ENCODE measurements at regions not wholly inside any gene's neighbourhood (a gene's known extent, or its start where the extent isn't known, plus 50 kb on each side); places are given as distances from the start of the nearest gene placed in this dataset.
"Not testable (repeated sequence)": the region's sequence is repeated elsewhere in the genome, so short reads cannot be mapped to it uniquely, and the experiment has no call there.

DNA sequence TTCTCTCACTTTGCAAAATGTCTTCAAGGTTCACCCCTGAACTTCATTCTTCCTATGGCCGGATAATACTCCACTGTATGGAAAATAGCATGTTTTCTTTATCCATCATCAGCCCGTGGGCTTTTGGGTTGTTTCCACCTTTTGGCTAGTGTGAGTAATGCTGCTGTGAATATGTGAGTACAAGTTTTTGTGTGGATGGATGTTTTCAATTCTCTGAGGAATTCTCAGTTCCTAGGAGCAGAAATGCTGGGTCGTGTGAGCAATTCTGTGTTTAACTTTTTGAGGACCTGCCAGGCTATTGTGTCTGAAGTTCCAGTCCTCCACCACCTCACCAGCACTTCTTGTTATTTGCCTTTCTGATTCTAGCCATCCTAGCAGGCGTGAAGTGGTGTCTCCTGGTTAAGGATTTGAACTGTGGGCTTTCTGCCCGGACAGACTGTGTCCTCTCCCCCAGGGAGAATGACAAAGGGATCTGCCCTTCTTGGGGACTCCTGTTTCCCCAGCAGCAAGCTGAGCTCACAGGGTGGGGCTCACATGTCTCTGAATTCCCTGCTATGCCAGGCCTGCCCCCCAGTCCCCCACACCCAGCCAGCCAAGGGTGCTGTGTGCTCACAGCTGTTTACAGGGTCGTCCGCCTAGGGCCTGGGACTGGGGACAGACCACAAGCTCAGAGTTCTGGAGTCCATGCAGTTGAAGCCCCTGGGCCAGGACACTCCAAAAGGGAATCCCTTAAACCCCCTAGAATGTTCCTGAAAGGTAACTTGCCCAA lies 92.2 kb upstream of the CIBAR2 start:
- DNase-seq = no peak

DNA sequence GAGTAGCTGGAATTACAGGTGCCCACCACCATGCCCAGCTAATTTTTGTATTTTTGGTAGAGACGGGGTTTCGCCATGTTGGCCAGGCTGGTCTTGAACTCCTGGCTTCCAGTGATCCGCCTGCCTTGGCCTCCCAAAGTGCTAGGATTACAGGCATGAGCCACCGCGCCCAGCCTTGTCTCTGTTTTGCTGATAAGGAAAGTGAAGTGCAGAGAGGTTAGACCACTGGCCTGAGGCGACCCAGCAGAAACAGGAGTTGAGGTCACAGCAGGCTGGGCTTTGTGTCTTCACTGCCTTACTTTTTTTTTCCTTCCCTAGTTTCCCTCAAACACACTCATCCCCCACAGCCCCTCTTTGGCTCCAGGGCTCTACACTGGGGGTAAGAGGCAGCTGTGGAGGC lies 93.0 kb upstream of the CIBAR2 start:
- not testable (repeated sequence) for DNase-seq

DNA sequence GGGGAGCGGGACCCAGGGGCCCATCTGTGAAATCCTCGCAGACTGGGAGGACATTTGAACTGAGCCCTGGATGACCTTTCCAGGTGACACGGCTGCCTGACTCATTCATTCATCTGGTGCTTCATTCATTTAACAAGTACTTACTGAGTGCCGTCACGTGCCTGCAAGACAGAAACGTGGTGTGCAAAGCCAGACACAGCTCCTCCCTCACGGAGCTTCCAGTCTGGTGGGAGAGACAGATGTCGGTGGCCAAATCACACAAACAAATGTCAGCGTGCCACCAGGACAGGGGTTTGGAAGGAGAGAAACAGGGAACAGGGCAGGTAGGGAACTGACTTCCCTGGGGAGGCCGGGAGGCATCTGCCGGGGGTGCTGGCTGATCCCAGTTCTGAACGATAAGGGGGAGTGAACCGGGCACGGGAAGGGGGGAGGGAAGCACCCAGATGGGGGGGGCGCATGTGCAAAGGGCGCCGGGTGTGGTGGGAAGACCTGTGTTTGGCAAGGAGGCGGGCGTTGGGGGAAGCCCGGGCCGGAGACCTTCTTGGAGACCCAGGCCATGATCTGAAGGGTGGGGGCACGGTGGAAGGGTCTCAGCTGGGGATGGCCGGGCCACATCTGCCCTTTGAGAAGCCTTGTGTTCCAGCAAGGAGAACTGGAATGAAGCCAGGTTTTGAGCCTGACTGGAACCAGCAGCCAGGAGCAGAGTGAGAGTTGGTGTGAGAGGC lies 93.6 kb upstream of the CIBAR2 start:
- no peak for DNase-seq

DNA sequence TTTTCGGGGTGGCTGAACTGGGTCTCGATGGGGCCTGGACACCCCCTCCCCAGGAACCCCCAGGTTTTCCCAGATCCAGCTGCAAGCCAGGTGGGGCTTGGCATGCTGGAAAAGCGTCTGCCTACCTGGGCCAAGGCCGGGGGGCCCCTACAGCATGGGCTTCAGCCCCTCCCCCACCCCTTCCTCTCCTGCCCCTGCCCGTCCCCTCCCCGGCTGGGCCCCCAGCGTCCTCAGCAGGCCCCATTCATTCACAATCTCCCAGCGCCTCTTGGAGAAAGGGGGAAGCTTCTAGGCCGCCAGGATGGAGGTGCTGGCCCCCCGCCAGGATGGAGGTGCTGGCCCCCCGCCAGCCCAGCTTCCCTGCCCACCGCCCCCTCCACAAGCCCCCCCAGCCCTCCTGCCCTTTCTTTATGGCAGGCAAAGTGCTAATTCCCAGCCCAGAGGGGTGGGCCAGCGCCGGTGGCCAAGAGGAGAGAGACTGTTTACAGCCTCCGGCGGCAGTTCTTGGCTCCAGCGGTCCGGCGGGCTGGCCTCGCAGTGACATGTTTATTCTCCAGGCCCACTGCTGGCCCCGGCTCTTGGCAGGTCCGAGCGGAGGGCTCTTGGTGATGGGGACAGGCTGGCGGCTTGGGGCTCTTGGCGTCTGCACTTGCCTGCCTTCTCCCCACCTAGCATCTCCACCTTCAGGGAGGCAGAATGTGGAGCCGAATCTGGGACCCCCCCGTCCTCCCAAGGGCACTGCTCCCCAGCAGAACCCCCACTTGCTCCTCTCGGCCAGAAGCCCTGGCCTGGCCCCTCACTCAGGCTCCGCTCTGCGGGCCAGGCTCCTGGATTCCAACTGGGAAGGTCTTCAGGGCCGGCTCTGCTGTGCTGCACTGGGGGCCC lies 94.4 kb upstream of the CIBAR2 start:
- DNase-seq = no peak

DNA sequence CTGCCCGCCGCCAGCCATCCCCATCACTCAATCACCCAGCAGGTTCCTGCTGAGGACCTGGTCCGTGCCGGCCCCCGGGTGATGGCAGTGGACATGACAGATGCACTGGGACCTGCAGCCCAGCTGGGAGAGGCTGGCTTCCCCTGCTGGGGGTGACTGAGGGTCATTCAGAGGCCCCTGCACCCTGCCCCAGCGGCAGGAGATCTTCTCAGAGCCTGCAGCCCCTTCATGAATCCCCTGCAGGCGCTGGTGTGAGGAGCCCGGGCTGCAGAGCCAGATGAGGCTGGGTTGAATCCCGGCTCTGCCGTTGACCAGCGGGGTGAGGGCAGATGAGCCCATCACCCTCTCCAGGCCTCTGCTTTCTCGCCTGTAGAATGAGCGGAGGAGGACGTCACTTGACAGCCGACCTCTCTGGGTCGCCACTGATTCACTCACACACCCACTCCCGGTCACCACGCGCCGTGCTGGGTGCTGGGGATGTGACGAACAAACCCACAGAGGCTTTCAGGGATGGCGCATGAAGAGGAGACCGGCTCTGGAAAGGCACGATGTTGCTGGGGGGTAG lies 95.2 kb upstream of the CIBAR2 start:
- no peak for DNase-seq

DNA sequence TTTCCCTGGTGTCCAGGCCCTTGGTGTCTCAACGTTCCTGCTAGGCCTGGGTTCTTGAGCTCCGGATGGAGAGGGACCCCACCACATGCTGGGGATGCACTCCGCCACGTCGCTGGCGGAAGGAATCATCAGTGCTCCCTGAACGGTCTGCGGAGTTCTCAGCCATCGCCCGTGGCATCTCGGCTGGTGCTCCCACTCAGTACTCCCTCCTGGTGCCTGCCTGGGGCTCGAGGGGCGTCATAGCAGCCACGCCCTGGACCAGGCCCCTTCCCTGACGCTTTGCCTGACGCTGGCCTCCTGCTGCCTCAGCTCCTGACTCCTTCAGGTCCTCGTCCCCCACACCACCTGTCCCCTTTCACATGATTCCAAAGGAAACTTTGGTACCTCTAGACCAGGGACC lies 95.9 kb upstream of the CIBAR2 start:
- no peak for DNase-seq

DNA sequence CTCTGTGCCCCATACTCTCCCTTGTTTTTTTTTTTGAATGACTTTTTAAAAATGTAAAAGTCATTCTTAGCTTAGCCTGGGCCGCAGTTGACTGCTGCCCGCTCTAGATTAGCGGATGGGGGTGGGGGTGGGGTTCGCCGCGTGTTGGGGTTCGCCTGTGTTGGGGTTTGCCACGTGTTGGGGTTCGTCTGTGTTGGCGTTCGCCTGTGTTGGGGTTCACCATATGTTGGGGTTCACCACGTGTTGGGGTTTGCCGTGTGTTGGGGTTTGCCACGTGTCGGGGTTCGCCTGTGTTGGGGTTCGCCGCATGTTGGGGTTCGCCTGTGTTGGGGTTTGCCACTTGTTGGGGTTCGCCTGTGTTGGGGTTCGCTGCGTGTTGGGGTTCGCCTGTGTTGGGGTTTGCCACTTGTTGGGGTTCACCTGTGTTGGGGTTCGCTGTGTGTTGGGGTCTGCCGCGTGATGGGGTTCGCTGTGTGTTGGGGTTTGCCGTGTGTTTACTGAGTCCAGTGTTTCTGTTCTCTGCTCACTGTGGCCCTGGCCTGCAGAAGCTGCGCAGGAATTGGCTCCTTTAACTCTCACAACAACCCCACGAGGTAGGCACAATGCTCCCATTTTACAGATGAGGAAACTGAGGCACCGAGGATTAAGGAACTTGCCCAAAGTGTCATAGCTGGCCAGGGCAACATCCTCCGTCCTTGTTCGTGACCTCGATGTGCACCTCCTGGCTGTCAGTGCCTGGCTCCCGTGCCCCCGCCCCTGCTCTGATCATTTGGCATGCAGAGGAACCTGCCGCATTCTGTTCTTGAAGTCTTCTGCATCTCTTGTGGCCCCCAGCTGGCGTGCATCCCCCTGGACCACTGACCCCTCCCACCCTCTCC lies 96.6 kb upstream of the CIBAR2 start:
- DNase-seq = no peak

DNA sequence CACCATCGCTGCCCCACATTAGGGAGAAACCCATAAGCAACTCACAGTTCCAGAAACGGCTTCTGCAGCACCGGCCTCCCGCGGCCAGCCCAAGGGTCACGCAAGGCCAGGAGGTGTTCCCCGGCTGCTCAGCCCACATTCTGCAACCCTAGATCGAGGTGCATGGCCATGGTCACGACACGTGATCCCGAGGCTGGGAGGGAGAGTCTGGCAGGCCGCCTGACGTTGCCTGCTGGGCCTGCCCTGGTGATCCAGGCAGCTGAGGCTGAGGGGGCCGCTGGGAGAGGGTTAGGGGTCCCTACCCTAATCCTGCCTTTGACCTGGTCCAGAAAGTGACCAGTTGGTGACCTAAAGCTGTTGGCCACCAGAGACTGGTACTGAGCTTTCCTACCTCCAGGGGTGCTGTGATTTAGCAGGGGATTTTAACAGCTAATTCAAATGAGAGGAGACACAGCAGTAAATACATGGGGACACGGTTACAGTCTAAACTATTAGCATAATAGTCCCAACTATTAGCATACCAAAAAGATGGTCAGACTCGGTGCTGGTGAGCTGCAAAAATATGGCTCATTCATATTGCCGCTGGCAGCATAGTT lies 97.4 kb upstream of the CIBAR2 start:
- no peak for DNase-seq

DNA sequence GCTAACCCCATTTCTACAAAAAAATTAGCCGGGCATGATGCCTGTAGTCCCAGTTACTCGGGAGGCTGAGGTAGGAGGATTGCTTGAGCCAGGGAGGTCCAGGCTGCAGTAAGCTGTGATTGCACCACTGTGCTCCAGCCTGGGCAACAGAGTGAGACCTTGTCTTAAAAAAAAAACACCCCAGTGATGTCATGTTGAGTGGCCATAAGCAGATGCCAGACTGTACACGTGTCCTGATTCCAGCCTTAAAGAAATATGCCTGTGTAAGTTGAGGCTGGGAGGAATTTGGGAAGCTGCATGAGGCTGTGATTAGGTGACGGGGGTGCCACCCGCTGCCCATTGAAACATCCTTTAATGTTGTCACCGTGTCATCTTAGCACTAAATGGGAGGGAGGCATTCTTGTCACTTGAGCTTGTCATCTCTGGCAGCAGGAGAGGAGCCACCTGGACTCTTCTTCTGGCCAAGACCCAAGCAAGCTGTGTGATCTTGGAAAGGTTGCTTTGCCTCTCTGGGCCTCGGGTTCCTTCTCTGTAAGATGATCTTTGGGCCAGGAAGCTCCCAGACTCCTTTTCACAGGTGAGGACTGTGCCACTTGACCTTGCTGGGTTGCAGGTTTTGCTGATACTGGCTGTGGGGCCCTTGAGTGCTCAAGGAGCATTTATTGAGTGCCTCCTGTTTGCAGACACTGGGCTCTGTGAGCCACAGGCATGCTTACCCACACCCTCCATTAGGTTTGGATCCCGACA lies 98.3 kb upstream of the CIBAR2 start:
- DNase-seq = no peak

DNA sequence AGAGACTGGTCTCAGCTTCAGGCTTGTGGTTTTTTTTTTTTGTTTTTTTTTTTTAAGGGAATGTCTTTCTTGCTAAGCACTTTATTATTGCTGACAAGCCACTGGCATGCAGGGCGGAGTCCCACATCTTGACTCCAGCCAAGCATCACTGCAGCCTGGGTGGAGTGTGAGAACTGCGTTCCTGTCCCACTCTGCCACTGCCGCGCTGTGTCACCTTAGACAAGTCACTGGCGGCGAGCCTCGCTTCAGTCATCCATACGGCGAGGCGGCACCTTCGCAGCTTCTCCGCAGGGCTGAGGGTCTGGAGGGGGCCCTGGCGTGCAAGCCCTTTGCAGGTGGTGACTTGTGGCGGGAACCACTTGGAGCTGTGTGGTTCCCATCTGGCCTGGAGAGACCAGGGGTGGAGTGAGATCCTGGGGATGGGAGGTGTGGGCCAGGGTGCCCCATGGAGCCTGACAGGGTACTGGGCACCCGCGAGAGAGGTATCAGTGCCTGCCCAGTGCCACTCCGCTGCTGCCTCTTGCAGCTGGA lies 99.1 kb upstream of the CIBAR2 start:
- no peak for DNase-seq

DNA sequence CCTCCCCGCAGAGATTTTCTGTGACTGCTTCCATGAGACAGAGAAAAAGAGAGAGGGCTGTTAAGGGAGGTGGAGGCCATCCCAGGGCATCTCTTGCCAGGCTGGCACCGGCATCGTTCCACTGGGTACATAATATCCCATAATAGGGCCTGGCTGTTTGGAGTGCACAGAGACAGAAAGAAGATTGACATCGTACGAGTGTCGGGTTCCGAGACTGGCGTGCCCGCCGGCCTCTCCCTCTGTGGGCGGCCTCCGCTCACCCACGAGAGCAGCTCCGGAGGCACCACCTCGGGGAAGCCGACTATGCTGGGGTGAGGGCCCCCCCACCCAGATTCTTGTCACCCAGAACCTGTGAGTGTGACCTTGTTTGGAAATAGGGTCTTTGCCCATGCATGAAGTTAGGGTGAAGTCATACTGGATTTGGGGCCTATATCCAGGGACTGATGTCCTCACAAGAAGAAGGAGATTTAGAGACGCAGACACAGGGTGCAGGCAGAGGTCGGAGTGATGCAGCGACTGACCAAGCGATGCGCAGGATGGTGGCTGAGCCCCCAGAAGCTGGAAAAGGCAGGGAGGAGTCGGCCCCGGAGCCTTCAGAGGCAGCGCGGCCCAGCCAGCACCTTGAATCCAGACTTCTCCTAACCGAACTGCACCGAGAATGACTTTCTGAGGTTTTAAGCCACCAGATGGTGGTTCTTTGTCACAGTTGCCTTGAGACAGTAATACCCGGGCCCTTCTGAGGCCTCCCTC lies 101.8 kb upstream of the CIBAR2 start:
- no peak for DNase-seq

DNA sequence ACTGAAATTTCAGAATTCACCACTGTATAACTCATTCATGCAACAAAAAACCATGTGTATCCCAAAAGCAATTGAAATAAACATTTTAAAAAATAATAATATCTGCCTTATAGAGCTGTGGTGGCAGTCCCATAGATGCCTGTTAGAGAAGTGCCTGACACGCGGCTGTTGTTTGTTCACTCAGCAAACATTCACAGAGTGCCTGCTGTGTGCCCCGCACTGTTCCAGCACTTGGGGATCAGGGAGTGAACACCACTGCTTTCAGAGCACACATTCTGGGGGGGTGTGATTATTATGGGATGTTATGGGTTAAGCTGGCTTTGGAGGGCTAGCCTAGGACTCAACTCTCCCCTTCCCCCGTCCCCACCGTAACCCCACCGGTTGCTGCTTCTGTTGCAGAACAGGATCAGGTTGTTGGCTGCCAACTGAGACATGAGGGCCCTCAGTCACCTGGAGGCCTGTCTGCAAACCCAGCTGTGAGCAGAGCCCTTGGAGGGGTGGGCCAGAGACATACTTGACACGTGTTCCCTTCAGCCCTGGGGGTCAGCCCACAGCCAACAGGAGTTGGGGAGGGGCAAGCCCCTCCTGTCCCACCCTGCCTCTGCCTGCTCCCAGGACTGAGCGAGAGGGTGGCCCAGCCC lies 103.3 kb upstream of the CIBAR2 start:
- DNase-seq = no peak

DNA sequence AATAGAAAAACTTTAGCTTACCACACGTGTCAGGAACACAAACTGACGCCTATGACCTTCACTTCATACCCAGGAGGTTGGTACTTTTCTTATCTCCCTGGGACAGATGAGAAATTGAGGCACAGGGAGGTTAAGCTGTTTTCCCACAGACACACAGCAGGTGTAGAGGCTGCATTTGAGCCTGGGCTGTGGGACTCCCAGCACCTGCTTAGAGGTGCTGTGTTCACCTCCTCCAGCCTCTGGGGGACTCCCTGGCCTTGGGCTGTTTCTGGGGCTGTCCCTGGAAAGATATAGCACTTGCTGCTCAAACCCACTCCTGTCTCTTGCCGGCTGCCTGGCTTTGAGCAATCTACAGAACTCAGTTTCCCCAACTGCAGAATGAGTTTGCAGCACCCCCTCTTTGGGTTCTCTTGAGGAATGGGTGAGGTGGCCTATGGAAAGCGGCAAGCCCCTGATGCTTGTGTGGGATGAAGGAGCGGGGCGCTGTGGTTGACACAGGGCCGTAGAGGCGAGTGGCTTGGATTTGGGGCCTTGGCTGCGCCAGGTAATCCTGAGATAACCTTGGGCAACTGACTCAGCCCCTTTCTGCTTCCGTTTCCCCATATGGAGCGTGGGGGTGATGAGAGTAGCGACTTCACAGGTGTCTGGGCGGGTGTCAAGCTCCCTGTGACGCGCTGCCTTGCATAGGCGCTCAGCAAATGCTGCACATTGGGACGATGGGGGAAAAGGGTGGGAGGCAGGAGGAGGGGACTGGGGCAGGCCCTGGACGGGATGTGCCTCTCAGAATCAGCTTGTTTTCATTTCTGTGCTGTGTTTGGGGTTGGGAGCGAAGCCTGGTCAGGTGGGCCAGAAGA lies 104.5 kb upstream of the CIBAR2 start:
- no peak for DNase-seq

DNA sequence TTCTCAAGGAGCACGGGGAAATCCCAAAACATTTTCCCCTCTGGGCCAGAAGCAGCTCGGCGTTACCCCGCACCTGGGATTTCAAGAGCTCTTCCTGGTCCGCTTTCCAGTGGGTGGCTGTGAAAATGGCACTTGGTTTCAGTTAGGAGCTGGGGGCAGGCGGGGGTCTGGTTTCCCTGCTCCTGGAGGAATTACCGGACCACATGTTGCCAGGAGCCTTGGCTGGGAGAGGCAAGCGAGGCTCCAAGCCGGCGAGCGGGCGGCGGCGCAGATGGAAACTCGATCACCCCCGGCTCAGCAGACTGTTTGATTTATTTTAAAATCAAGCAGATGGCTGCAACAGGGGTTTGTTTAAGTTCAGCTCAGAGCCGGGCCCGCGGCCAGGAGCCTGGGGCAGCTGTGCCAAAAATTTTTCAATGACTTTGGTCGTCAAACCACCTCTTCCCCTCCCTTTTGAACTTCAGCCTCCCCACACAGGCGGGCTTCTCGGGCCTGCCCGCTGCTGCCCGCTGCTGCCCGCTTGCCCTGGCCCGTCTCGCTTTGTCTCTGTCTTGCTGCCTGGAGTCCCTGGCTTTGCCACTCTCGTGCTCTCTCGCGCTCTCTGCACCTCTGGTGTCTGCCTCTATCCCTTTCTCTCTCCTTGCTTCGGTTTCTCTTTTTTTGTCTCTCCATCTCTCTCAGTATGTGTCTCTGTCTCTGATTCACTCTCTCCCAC lies 108.0 kb upstream of the CIBAR2 start:
- no peak for DNase-seq

DNA sequence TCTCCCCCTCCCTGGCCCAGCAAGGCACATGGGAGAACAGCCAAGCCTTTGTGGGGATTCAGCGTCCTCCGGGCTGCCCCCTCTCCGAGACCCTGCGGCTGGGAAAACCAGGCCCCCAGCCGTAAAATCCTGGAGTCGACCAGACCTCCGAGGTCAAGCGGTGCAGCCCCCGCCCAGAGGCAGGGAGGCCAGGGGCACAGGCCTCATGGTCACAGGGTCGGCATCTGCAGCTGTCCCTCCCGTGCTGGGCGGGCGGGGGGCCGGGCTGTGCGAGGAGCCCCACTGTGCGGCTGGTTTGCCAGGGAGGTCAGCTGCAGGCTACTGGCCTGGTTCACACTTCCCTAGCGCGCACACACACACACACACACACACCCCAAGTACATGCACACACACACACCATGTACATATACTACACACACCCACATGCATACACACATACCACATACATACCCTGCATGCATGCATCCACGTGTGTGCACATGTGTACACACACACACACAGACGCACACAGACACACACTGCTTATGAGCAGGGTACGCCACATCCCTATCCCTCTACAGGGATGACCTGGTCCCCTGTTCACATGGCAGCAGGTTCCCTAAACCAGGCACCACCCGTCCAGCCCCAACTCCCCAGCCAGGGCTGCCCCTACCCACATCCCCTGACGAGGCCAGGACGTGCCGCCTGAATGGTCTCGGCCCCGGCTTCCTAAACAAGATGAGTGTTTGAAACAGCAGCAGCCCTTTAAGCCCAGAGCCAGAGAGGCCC lies 108.9 kb upstream of the CIBAR2 start:
- no peak for DNase-seq

DNA sequence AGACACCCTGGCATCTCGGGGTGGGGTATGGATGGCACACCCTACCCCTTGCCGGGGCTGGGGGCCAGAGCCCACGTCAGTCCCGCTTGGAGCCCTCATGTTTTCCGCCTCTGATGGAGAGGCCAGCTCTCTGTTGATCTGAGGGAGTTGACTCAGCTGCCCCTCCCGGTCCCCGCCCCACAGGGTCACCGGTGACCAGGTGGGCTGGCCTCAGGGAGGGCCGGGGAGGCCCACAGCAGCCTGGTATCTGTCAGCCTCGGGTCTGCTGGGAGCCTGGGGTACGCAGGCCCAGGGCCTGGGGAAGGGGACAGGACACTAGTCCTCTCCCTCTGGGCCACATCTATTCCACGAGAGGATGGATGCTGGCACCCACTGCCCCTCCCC lies 109.5 kb upstream of the CIBAR2 start:
- no peak for DNase-seq
